G401.6 (cell line): ENCODE measurements at regions not wholly inside any gene's neighbourhood (a gene's known extent, or its start where the extent isn't known, plus 50 kb on each side); places are given as distances from the start of the nearest gene placed in this dataset.
"Not testable (repeated sequence)": the region's sequence is repeated elsewhere in the genome, so short reads cannot be mapped to it uniquely, and the experiment has no call there.

Experiments used
- FAIRE-seq: peaks from 2 replicates; lab custom pipeline; 2012; peaks lifted over from hg19 to GRCh38; lab: Jason Lieb, UNC

DNA sequence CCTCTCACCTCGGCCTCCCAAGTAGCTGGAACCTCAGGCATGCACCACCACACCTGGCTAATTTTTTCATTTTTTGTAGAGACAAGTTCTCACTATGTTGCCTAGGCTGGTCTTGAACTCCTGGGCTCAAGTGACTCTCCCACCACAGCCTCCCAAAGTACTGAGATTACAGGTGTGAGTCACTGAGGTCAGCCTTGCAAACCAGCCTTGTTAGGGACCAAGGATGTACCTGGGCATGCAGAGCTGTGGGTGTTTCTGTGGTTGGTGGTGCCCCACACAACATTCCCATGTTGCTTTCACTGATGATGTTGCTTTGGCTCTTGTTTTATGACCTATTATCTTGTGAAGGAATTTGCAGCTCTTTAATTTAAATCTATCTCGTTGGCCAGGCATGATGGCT lies 54.8 kb downstream of the OTUD1 start:
- no peak for FAIRE-seq

DNA sequence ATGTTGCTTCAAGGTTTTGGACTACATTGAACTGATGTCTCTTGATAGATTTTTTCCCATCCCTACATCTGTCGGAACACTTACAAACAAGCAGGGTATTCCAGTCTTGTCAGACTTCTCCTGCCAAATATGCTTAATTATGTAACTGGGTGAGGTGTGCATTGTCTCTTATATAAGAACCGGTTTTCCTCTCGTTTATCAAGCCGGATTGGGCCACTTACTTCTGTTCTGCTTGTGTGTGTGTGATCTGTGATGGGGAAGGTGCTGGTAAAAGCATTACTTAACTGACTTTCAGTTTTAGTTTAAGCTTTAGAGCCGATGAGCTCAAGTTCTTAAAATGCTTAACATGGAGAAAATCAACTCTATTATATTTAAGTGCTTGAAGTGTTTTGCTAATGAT lies 57.9 kb downstream of the OTUD1 start:
- FAIRE-seq: no peak

DNA sequence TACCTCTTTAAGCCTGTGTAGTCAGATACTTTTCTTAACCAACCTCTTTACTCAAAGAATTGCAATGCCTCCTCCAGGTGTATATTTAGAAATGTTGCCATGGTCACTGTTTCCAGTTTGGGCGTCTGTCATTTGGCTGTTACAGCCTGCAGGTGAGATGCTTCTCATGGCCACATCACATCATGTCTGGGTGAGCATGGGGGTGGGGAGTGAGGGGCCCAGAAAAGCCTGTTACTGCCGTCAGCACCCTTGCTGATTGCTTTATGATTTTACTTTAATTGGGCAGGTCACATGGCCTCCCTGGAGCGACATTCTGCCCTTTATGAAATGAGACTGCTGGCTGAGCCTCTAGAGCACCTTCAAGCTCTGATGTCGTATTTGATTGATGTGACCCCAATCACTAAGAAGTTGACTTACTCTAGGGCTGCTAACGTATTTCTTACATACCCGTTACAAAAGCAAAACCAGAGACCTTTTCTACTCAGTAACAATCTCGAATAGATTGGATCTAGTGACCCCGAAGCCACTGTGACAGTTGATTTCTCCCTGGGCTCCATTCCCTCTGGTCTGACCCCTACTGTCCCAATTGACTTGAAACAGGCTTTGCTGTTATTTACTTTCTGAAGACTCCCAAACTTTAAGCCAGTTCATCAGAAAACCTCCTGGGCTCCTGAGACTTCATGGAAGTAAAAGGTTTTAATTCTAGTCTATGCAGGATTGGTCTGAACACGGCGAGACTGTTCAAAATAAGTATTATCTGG lies 60.7 kb downstream of the OTUD1 start:
- FAIRE-seq: no peak

DNA sequence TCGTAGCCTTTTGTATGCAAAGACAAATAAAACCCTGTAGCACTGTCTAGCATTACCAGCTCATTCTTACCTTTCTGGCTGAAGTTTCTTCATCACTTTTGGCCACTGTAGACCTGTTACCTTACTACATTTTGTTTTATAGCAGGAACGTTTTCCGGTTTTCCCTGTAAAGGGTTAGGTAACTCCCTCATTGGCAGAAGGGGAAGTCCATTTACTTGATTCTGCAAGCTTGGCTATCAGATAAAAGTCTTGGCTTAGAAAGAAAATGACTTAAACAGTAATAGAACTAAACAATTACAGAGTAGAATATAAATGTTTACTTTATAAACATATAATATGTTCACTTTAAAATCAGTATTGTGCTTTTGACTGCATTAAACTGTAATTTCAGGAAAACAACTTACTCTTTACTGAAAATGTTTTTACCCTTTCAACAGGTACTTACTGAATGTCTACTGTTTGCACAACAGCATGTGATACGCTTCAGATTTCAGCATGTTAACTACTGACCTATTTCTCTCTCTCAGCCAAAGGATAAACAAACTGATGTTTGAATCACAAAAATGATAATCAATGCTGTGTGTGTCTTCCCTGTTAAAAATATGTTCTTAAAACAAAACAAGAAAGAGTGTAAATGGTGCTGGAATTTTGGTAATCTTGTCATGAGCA lies 67.1 kb downstream of the OTUD1 start:
- no peak for FAIRE-seq

DNA sequence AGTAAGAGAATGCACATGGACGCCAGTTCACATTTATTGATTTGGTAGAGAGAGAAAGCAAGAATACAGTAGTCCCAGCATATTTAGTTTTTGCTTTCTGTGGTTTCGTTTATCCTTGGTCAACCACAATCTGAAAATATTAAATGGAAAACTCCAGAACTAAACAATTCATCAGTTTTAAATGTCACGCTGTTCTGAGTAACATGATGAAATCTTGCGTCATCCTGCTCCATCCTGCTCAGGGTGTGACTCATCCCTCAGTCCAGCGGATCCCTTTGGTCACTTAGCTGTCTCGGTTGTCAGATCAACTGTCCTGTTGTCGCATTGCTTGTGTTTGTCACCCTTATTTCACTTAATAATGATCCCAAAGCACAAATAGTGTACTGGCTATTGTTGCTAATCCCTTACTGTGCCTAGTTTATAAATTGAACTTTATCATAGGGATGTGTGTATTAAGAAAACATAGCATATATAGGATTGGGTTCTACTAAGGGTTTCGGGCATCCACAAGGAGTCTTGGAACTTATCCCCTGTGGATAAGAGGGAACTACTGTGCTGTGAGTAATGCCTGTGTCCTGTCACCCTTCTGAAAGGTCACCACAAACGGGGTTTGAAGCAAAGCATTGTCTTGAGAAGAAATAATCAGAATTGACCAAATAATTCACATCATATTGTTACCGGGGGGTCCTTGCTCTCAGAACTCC lies 73.6 kb downstream of the OTUD1 start:
- no peak for FAIRE-seq

DNA sequence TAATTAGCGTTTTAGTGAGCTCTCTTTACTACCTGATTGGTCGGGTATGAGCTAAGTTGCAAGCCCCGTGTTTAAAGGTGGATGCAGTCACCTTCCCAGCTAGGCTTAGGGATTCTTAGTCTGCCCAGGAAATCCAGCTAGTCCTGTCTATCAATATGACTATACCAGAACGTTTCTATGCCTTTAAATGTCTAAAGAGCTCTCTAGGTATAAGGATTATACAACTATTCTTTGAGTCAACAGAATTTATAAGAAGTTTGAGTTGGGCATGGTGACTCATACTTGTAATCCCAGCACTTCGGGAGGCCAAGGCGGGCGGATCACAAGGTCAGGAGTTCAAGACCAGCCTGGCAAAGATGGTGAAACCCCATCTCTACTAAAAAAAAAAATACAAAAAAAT lies 74.7 kb downstream of the OTUD1 start:
- FAIRE-seq: not testable (repeated sequence)

DNA sequence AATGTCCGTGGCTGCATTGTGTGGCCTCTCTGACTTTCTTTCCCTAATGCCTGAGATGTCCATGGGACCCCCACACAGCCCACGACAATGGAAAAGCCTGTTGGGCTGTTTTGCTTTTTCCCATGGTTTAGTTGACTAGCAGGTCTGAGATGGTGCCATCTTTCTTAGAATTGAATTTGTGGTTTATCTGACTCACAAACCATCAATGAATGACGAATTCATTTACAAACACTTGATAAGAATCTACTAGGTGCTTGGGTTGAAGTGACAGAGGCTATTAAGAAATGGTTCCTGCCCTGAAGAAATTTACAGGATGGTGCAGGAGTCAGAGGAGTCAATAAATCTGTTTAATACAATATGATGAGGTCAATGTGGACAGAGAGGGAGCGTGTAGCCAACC lies 75.4 kb downstream of the OTUD1 start:
- FAIRE-seq: no peak

DNA sequence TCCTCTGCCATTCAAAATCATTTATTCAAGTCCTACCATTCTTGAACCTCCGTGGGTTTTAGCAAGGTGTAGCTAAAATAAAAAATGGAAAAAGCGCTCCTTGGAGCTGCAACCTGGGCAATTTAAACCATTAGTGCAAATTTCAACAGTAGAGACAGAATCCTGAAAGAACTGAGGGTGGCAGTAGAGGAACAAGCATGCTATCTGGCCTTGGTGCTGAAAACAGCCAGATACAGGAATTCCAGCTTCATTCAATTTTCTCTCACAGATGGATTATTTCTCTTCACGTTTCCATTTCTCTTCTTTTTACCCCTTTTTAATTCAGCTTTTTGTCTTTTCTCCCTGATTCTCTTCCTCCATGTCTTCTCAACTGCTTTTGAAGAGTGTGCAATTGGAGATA lies 77.7 kb downstream of the OTUD1 start:
- no peak for FAIRE-seq

DNA sequence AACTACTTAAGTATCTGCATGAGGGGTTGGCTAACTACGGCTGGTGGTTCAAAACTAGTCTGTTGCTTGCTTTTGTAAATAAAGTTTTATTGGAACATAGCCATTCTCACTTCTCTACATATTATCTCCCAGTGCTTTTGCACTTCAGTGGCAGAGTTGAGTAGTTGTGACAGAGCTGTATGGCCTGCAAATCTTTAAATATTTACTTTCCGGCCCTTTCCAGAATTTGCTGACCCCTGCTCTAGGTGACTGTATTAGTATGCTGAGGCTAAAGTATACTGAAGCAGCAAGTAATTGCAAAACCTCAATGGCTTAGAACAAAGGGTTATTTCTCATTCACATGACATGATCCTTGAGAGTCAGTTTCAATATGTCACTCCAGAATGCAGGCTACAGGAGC lies 78.3 kb downstream of the OTUD1 start:
- no peak for FAIRE-seq

DNA sequence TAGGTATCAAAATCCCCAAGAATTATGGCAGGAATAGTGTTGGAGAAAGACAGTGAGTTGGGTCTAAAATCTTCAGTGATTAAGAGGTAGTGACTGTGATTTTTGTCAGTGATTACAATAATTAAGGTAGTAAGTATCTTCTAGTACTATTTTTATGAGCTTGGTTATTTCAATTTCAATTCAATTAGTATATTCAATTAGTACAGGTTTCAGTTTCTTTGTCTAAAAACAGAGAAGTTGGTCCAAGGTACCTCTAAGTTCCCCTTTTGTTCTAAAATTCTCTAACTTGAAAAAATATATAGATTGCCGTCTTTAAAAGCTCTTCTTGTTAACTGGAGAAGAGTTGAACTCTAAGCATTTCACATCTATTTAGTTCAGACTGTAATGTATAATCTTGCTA lies 82.9 kb downstream of the OTUD1 start:
- FAIRE-seq: no peak

DNA sequence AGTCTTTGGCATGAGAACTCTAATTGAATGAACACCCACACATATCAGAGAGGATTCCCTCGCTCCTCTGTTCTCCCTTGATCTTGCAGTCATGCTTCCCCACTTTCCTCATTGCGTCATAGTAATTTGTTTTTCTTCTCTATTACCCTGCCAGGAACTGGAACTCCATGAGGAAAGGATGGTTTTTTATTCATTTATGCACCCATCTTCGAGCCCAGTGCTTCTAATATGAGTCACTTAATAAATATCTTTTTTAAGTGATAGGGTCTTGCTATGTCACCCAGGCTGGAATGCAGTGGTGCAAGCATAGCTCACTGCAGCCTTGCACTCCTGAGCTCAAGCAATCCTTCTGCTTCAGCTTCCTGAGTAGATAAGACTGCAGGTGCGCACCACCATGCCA lies 83.5 kb downstream of the OTUD1 start:
- no peak for FAIRE-seq

DNA sequence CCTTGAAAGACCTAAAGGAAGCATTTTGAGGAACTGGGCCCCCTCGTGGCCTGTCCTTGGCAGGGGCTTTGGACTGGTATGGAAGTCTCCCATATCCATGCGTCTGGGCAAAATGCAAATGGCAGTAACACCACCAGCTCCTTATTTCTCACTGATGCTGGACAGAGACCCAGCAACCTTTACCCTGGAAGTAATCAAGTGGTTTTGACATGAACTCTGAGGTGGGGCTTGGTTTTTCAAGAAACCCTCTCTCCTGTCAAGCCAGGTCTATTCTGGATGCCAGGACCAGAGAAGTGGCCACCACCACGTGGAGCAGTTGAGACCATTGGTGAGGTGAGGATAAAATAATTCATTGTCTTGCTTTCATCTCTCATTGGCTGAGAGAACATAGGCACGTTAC lies 84.4 kb downstream of the OTUD1 start:
- no peak for FAIRE-seq

DNA sequence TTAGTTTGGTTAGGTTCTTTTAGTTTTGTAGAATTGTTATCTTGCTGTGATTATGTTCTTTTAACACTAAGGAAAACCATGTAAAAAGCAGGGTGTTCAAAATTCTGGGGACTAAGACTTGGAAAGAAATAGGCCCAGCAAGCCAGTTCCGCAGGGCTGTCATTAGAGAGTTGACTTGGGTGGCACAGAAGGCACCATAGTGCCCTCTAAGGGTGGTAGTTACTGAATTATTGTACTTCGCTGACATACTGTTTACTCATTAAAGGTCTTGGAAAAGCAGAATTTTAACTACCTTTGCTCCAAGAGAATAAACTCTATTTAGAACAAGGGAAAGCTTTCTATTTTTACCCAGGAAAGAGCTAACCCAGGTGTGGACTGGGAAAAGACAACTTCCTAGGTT lies 86.5 kb downstream of the OTUD1 start:
- FAIRE-seq: no peak

DNA sequence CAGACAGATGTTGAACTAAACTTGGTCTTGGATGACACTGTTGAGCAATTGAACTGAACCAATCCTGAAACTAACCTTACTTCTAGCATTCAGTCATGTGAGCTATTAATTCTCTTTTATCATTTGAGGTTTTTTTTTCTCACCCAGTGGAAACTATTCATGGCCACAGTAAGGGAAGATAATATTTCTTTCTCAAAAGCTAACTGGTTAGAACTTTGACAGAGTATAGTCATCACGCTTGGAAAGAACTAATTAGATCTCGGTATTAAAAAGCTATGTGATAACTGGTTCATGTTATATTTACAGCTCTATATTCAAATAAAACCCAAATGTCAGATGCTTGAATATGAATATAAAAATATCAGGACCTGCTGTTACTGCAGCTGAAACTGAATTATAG lies 89.5 kb downstream of the OTUD1 start:
- no peak for FAIRE-seq

DNA sequence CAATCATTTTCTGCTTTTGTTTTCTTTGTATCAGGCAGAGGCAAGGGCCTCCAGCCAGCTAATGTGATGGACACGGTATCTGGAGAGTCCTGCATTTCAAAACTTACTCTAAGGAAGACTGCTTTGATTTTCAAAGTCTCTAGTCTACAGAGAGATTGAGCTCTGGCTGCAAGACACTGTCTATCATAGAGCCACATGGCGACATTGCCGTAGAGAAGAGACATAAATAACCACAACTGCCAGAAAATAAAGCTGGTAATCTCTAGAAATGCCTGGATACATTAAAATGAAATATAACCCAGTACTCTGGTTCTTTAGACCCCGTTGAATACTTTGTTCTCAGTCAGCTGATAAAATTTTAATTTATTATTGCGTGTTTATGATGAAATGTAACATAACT lies 90.8 kb downstream of the OTUD1 start:
- FAIRE-seq: no peak

DNA sequence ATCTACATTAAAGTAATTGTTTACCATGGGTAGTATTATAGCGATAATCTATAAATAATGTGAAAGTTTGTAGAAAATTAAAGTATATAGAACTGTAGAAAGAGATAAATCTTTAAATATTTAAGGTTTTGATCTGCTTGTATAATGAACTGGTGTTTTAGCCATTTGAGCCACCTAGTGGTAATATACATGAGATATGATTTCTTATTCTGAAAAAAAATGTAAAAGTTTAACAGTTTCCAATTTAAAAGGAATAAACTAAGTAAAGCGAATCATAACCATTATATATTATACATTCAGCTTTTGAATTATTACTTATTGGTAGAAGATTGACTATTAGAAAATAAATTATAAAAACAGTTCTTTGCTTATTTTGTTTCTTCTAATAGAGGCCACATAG lies 91.2 kb downstream of the OTUD1 start:
- FAIRE-seq: peak; percentile 69

DNA sequence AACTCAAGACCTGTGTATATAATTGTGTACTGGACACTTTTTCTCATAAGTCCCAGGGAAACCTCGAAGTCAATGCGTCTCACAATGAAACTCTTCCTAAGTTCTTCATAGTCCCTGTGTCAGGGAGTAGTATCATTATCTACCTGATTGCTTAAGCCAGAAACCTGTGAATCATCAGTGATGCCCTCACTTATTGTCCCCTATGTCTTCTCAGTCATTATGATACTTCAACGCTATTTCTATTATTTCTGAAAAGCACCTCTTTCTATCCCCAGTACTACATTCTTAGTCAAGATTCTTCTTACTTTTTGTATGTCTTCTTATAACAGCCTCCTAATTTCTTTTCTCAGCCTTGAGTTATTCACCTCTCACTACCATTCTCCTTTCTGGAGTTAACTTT lies 94.3 kb downstream of the OTUD1 start:
- FAIRE-seq: no peak

DNA sequence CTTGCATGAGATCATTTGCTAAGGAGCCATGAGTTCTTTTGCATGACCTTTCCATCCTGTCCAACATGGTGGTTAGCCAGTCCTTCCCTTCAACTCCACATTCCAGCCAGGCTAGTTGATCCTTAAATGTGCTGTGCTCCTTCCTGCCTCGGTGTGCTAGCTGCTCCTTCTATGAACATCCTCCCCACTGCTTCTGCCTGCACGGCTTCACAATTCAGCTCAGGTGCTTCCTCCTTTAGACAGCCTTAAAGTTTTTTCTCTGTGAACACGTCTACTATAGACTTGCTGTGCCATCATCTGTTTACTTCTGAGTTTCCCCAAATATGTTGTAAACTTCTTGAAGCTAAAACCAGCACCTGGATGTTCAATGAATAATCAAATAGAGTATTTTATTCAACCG lies 95.5 kb downstream of the OTUD1 start:
- no peak for FAIRE-seq

DNA sequence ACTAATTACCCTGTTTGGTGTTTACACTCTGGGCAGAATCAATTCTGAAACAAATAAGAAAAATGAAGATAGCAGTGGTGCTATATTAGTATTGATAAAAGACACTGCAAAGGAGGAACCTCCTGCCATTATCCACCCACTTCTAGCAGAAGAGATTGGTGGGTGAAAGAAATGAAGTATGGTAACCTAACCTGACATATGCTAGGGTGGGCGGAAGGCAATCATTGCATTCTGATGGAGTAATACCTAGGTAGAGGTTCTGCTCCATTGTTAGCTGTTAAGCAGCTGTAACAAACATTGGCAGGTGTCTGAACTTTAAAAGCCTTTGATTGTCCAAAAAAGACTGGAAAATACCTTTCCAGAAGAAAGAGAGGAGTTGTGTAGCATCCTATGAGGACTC lies 95.9 kb downstream of the OTUD1 start:
- no peak for FAIRE-seq

DNA sequence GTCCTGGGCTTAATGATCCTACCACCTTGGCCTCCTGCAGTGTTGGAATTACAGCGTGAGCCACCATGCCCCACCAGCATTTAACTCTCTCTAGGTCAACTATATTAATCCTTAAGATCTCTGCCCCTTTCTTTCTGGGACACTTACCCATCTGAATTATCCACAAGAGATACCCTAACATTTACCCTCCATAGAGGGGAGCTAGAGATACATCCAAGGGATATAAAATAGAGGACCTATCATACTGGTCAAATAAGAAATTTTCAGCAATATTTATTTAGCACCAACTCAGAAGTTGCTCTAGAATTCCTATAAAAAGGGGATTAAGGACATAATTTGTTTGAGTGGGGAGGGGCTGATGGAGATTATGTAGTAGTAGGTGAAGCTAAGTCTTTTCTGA lies 96.5 kb downstream of the OTUD1 start:
- no peak for FAIRE-seq

DNA sequence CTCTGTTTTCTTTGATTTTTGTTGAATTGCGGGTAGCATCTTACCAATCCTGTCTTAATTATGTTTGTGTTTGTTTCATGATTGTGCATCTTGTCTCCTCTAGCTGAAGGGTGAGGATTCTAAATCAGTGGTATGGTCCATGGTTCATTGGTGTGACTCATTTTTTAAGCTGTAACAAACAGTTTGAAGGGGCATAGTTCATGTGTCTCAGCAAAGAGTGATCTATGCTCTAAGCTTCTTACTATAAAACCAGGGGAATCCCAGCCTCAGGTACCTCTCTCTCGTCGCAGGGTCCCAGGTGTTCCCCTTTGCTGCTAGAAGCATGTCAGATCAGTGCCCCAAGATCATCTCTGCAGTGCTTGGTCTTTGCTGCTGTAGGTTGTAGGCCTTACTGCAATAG lies 100.1 kb downstream of the OTUD1 start:
- no peak for FAIRE-seq

DNA sequence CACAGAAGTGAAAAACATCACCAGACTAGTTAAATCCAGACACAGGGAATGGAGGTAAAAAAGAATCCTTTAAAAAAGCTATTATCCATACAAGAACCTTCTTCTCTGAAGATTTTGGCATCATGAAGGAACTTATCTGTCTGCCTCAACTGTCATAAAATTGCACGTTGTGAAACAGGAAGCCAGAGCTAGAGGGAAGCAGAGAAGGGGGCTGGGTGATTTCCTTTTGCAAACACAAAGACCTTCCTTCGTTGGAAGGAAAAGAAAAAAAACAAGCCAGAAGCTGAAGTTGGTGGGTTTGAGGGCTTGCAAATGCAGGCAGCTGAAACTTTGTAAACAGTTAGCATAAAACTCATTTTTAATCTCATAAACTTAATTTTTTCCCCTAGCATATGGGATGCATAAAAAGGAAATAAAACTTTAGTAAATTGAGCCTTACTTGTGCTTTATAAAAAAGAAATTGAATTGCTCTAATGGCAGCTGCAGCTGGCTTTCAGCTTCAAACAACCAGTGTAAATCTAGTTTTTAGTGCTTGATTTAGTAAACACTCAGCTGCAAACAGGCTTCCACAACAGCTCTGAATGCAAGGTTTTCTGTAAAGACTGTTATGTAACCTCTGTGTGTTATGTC lies 101.6 kb downstream of the OTUD1 start:
- FAIRE-seq: no peak

DNA sequence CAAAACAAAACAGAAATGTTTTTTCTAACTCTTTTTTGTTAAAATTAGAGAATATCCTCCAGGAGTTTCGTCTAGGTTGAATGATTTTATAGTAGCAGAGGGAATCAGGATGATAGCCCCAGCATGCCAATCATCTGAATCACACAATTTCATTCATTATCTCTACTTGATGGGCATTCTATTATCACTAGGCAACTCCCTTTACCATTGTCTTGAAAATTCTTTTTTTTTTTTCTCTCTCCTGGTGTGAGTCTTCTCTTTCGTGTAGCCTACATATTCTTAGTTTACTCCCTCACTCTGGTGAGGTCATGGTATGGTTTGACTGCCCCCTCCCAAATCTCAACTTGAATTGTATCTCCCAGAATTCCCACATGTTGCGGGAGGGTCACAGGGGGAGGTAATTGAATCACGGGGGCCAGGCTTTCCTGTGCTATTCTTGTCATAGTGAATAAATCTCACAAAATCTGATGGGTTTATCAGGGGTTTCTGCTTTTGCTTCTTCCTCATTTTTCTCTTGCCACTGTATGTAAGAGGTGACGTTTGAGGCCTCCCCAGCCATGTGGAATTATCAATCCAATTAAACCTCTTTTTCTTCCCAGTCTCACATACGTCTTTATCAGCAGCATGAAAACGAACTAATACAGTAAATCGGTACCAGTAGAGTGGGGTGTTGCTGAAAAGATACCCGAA lies 105.0 kb downstream of the OTUD1 start:
- no peak for FAIRE-seq
